ENCODE measurements at regions not wholly inside any gene's neighbourhood (a gene's known extent, or its start where the extent isn't known, plus 50 kb on each side); places are given as distances from the start of the nearest gene placed in this dataset.

DNA sequence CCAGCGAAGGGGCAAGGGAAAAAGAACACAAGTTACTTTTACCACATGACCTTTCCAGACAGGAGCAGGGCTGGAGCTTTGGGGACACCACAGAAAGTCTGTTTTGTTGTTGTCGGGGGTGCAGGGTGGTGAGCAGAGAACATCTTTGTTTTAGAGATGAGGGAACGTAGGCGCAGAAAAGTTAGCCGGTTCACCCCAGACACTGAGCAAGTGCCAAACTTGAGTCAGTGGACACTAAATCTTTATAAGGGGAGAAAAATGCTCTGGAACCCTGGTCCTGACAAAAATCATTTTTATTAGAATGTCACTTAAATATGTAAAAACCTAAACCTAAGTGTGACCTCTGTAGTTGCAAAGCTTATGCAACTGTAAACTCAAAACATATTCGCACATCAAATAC is 126.4 kb upstream of the GAS1 start:
- TF ChIP-seq, protein P1, sequence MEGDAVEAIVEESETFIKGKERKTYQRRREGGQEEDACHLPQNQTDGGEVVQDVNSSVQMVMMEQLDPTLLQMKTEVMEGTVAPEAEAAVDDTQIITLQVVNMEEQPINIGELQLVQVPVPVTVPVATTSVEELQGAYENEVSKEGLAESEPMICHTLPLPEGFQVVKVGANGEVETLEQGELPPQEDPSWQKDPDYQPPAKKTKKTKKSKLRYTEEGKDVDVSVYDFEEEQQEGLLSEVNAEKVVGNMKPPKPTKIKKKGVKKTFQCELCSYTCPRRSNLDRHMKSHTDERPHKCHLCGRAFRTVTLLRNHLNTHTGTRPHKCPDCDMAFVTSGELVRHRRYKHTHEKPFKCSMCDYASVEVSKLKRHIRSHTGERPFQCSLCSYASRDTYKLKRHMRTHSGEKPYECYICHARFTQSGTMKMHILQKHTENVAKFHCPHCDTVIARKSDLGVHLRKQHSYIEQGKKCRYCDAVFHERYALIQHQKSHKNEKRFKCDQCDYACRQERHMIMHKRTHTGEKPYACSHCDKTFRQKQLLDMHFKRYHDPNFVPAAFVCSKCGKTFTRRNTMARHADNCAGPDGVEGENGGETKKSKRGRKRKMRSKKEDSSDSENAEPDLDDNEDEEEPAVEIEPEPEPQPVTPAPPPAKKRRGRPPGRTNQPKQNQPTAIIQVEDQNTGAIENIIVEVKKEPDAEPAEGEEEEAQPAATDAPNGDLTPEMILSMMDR (IDR thresholded peaks at IDR 0.05; ENCODE audit: low read depth, low read length, poor library complexity, severe bottlenecking) = no peak
- TF ChIP-seq EZH2phosphoT487 (IDR thresholded peaks at IDR 0.05; ENCODE audit: borderline replicate concordance, low read length) = no peak

All from DOHH2 (cell line).